ENCODE measurements at regions not wholly inside any gene's neighbourhood (a gene's known extent, or its start where the extent isn't known, plus 50 kb on each side); places are given as distances from the start of the nearest gene placed in this dataset.

GRCh38 chr20:22652681-22653588 lies 68.6 kb upstream of the FOXA2 start:
- no peak for DNase-seq

- no peak for DNase-seq
Measured at GRCh38 chr20:22653658-22654642, 69.6 kb upstream of the FOXA2 start.

DNA sequence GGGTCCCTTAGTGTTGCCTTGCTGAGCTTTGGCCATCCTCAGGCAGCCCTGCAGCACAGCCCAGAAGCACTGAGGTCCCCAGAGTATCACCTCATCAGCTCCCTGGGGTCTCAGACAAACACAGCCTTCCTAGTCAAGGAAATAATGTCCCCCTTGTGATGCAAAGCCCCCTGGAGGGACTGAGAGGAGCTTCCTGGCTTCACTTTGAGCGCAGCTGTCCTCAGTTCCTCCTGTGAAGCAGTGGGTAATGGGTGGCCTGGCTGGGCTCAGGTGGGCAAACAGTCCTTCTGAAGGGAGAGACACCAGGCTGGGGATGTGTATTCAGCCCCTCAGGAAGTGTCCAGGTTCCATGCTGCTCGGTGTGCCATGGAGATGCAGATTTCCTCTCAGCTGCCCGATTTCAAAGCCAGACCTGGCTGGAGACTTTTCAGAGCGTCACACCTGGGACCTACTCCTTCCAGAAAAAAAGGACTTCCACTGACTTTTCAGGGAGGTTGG lies 79.2 kb upstream of the FOXA2 start:
- no peak for DNase-seq

DNA sequence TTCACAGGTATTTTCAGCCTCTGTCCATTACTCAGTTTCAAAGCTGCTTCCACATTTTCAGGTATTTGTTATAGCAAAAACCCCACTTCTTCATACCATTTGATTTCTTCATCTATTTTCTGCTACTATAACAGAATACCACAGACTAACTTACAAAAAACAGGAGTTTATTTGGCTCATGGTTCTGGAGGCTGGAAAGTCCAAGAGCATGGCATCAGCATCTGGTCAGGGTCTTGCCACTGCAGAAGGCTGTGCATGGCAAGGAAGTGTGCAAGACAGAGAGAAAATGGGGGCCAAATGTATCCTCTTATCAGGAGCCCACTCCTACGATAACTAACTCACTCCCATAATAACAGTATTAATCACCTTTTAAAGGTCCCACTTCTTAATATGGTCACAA lies 82.8 kb upstream of the FOXA2 start:
- no peak for DNase-seq

DNA sequence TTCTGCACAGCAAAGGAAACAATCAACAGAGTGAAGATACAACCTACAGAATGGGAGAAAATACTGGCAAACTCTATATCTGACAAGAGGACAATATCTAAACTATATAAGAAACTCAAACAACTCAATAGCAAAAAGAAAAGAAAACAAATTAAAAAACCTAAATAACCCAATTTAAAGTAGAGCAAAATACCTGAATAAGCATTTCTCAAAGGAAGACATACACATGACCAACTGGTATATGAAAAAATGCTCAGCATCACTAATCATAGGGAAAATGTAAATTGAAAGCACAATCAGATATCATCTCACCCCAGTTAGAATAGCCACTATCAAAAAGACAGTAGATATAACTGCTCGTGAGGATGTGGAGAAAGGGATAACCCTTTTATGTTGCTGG lies 87.8 kb upstream of the FOXA2 start:
- DNase-seq: no peak

GRCh38 chr20:22673467-22673866 lies 89.1 kb upstream of the FOXA2 start:
- DNase-seq: no peak

- DNase-seq: no peak
Measured at GRCh38 chr20:22675341-22675740, 91.0 kb upstream of the FOXA2 start.

DNA sequence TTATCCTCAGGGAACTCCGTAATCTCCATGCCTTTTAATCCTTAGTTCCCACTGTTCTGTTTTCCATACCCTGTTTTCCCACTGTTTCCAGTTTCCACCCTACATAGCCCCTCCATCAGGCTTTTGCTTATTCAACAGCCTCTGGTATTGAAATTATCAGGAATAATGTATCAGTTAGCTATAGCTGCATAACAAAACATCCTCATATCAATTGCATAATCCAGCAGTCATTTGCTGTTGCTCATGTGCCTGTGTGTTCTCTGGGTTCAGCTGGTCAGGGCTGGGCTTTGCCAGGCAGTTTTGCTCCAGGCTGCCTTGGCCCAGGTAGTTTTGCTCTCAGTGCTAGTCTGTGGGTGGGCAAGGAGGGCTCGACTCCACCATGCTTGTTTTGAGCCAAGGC lies 94.3 kb upstream of the FOXA2 start:
- no peak for DNase-seq

DNA sequence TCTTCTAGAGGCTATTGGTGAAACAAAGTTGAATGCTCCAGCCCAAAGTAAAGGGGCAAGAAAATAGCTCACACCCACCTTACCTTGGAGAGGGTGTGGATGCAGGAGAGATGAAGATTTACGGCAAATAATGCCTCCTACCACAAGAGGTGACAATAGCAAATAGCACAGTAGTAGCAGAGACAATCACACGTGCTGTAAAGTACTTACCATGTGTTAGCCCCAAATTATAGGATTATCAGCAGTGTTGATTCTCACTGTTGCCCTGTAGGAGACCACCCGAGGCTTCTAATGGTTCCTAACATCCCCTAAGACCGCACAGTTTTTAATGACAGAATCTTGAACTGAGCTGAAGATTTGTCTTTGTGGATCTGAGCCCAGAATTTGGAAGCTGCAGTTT lies 94.8 kb upstream of the FOXA2 start:
- DNase-seq: no peak

GRCh38 chr20:22680031-22680740 lies 95.8 kb upstream of the FOXA2 start:
- no peak for DNase-seq

DNA sequence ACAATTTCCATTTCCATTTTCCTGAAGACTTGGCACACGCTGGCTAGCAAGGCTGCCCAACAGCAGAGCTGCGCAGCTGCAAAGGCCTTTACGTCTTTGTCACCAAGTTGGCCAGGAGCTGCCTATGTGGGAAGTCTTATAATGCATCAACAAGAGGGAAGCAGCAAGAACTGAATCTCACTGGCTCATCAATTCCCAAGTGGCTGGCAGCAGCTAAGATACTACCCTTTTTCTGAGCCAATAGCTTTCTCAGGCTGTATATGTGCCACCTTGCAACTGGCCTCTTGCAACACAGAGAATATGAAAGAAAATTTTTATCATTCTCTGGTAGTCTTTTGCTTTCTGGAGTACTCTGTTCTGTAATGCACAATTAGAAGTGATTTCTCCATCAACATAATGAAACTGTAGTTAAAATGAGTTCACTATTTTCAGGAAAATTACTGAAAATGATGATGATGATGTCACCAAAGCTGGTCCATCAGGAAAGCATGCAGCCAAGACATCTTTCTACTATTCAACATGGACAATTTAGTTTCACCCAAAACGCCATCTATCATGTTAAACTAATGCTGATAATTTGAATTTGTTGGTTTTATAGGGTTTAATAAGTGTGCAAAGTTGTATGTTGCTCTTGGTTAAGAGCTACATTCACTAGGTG lies 97.3 kb upstream of the FOXA2 start:
- DNase-seq: no peak

DNA sequence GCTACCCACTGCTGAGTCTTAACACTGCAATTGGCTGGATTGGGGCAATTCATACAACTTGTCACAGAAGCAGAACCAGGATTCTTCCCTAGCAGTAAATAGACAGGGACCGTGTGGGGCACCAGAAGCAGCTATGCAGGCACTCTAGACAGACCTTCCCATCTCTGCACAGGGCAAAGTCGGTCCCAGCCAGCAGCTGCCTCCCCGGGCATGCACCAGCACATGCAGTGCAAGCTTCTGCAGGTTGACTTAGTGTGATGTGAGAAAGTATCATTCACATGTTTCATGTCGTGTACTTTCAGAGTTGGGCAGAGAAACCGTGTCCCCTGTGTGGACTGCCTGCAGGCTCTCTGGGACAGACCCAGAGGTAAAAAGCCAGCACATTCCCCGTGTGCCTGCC lies 98.0 kb upstream of the FOXA2 start:
- no peak for DNase-seq

DNA sequence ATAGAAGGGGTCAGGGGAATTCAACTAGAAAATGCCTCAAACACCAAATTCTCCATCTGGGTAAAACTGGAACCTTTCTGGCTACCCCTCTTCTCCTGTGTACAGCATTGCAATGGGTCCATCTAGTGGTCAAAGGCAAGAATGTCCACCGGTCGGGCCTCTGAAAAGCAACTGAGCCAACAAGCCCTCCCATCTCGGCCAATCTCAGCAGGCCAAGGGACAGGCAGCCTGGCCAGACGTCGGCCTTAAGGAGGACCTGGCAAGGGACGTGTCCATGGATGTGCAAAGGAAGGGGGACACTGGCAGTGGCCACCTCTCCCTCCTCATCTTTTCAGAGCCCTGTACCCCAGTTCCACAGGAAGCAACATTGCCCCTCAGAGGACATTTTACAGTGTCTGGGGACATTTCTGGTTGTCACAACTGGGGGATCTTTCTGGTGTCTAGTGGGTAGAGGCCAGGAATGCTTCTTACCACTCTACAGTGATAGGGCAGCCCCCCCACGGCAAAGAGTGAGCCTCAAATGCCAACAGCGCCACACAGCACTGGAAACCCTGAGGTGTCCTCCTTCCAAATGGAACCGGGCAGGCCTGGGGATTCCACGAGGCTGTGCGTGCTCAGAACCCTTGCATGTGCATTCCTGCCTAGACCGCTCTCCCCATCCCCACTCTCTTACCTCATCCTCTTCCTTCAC lies 99.8 kb upstream of the FOXA2 start:
- peak in 52 of 58 donors; percentile 9 to 79 (median 36) for DNase-seq

DNA sequence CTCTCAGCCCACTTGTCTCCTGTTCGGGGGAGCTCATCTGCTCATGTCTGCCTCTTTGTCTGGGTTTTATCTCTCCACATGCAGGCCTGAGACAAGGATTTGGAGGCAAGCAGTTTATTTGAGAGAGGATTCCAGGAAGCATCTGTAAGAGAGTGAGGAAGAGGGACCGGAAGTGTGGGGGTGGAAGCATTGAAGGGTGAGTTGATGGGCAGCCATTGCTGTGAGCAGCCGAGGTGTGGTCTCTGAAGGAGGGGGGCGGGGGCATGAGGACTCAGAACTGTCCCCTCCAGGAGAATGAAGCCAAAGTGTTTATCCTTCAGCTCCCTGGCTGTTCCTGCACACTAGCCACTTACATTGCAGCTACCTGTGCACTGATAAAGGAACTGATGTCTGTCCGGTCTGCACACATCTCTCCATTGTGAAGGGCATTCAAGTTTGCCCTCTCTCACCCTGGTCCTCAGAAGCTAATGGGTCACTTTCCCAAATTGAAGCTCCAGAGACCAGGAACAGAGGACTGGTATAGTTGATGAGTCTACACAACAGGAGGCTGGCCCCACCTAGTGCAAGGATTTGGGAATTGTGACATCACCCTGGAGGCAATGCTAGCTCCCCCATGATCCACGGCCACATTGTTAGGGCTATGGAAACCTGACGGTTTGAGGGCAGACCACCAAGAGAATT lies 100.5 kb upstream of the FOXA2 start:
- DNase-seq: no peak

GRCh38 chr20:22686097-22686496 lies 101.7 kb upstream of the FOXA2 start:
- peak in 36 of 58 donors; percentile 5 to 63 (median 21) for DNase-seq

DNA sequence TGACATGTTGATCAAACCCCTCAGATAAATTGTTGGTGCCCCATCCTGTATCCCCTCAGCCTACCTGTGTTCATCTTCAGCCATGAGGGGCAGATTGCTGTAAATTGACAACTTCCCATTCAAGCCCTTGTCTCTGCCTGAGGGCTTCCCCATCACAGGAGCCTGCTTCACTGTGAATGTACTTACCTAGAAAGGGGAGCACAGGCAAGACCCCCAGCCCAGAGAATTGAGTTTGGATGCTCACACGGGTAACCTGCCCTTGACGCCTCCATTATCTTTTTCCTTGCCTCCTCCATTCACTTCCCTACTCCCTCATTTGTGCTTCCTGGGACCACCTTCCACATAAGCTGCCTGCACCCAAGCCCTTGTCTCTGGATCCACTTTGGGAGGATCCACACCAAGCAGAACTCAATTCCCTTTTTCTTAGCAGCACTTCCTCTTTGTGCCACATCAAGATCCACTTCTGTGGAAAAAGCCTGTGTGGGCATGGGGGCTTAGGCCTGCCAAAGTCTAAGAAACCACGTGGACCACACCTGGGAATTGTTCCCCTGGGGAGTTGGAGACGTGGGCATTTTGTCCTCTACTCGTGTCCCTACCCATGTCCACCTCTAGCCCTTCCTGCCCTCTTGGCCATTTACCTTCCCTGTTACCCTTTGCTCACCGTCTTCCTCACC lies 103.4 kb upstream of the FOXA2 start:
- no peak for DNase-seq

DNA sequence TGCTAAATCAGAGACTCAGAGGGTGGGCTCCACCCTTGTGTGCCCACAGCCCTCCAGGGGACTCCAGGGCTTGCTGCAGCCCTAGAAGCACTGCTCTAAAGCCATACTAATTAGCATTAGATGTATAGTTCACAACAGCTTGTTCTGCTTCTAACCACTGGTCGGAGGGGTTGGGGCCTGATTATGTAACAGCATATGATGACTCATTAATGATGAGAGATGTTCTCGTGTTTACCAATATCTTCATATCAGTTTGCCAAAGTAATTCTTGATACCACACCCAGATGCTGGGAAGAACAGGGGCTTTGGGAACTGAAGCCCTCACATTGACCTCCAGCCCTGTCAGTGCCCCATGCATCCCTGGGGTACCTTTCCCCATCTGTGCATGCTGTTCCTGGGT lies 104.1 kb upstream of the FOXA2 start:
- no peak for DNase-seq

- no peak for DNase-seq
Measured at GRCh38 chr20:22689266-22689665, 104.9 kb upstream of the FOXA2 start.

- no peak for DNase-seq
Measured at GRCh38 chr20:22690000-22690399, 105.6 kb upstream of the FOXA2 start.
